B cell (primary cell): ENCODE measurements at regions not wholly inside any gene's neighbourhood (a gene's known extent, or its start where the extent isn't known, plus 50 kb on each side); places are given as distances from the start of the nearest gene placed in this dataset.

Experiments
- CTCF ChIP-seq: fragments of 200-600 bp; IDR thresholded peaks from one replicate; pipeline ENCODE4 v1.8.0; 2022; ENCODE audit warnings: antibody characterized with exemption, mild to moderate bottlenecking
- EZH2 ChIP-seq: IDR thresholded peaks from 2 replicates; pipeline ENCODE4 v1.6.1; 2012; ENCODE audit warnings: borderline replicate concordance, low read depth, mild to moderate bottlenecking, moderate library complexity, low read length; ENCODE audit not compliant: insufficient read depth, poor library complexity, severe bottlenecking

- TF ChIP-seq CTCF (no peak), EZH2 (no peak)
Measured at GRCh38 chr7:39855325-39855674, 94.8 kb upstream of the CDK13 start.
